CD4-positive, alpha-beta T cell treated with Interleukin-6 at 100 ng/mL for 8 hours (primary cell): ENCODE measurements at regions not wholly inside any gene's neighbourhood (a gene's known extent, or its start where the extent isn't known, plus 50 kb on each side); places are given as distances from the start of the nearest gene placed in this dataset.

Source experiments
- DNase-seq: peaks from one replicate; pipeline ENCODE4 v3.0.0-alpha.2; 2020; ENCODE audit warnings: mixed read lengths, low spot score

DNA sequence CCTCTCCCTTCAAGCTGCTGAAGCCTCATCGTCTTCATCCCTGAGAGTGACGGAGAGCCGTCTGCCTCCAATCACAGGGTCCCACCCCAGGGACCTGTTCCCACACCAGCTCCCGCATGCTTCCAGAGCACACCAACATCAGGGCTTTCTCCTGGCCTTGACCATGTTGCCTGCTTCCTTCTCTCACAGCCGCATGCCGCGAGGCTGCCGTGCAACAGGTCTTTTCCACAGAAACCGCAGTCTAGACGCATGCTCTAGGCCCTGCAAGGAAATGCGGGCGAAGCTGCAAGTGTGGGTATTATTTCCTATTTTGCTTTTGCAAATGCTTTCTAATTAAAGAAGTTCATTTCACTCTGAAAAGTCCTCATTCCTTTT lies 277.8 kb downstream of the EIPR1 start:
- no peak for DNase-seq

DNA sequence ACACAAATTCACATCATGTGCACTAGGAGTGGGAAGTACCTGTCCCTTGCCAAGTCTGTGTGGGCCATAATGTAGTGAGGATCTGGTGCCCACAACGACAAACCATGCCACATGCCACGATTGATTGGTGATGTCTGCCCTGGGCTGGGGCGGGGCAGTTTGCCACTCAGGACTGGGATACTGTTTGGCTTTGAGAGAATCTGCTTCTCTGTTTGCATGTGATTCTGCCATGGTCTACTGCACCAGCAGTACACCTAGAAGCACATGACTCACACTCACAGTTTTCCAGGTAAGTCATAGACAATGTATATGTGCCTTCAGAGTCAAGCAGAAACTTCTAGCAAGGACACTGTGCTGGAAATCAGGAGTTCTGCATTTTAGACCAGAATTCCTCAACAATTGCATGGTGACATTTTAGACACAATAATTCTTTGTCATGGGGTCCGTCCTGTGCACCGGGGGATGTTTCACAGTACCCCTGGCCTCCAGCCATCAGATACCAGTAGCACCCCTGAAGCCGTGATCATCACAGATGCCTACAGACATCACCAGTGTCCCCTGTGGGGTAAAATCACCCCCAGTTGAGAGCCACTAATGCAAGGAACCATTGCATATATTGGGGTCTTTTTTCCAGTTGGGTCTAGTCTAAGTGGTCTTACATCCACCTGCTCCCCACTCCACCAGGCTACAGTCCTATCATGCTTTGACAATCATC lies 278.3 kb downstream of the EIPR1 start:
- DNase-seq, result no peak

DNA sequence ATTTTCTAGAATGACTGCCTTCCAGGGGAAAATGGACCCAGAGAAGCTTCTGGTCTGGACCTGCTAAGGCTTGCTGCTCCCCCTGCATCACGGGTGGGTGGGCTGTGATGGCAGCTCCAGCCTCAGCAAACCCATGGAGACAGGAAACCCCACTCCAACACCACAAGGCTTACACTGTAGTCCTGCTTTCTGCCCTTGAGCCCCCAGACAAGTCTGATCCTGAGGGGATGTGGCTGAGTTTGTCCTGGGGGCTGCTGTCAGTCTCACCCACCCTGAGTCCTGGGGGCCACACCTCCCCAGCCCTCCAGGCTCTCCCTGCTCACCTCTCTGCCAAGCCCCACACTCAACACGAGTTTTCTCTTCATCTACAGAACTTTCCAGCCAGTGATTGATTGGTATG lies 279.4 kb downstream of the EIPR1 start:
- no peak for DNase-seq

- DNase-seq, result no peak
Measured at GRCh38 chr2:3097804-3098203, 279.8 kb downstream of the EIPR1 start.

DNA sequence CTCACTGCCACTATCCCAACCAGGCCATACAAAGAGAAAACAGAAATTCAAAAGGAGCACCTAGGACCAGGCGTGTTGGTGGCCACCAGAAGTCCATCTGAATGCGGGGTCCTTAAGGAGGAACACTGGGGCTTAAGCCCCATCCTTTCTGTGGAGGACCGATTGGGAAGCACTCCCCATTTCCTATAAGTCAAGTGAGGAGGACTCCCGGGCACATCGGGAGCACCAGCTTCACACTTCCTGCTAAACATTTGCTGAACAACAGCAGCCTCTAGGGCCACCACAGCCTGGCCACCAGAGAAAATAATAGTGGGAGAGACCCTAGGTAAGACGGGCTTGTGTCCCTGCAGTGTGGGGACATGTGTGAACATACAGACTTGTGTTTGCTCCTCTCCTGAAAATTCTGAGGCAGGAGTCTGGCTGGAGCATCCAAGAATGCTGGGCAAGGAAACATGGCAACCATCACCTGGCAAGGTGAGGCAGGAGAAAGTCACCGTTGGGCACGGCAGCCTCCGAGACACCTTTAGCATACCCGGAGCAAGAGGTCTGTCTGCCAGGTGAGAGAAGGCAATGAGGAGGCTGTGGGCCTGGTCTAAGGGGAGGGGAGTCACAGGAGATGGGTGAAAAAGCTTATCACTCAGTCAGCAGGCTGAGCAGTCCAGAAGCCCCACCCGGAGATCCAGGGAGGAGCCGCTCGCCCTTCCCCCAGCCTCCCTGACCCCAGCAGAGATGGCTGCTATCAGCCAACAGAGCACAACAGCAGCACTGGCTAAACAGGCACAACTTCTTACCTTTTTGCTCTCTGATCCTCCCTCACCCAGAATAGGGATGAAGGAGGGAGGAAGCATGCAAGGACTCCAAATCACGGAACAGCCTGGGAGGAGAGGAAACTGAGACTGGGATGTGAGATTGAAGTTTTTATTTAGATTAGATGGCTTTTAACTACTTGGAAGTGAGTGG lies 282.3 kb downstream of the EIPR1 start:
- no peak for DNase-seq

GRCh38 chr2:3094318-3094717 lies 283.3 kb downstream of the EIPR1 start:
- no peak for DNase-seq

GRCh38 chr2:3091696-3092095 lies 285.9 kb downstream of the EIPR1 start:
- no peak for DNase-seq

- DNase-seq, result no peak
Measured at GRCh38 chr2:3082705-3083104, 294.9 kb downstream of the EIPR1 start.

DNA sequence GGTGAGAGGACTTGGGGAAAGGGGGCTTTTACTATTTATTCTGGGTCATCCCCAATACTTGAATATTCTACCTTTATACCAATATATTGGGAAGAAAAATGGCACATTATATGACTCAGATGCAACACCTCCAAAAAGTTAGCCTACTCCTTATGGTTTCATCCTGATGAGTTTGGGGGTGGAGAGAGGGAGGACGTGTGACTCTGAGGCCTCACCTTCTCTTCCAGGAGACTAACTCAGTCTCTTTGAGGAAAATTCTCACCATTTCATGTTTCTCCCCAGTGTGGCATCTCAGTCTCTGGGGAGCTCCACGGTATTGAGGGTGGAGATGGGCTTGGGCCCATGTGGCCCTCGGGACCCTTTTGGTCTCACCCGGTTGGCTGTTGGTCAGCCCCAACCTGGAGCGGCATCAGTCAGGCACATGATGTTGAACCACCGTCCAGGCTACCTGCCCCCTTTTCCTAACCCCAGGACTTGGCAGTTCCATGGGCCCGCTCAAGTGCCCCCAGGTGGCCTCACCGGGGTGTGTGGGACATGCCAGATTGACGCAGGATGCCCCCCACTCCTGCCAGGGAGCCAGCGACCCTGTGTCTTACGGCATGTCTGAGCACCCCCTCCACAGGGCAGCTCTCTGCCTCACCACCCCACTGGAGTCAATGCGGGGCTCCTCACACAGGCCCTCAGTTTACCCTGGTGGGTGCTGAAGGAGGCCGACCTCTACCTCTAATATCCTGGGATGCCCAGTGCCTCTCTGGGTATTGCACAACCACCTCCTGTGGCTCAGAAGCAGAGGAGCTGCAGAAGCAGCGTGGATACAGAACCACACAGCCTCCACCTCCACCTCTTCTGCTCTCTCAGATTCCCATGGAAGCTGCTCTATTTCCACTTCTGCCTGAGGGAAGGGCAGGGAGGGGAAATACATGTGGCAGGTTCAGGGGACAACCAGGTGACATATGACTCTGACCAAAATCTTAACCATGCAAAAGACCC lies 297.4 kb downstream of the EIPR1 start:
- no peak for DNase-seq

DNA sequence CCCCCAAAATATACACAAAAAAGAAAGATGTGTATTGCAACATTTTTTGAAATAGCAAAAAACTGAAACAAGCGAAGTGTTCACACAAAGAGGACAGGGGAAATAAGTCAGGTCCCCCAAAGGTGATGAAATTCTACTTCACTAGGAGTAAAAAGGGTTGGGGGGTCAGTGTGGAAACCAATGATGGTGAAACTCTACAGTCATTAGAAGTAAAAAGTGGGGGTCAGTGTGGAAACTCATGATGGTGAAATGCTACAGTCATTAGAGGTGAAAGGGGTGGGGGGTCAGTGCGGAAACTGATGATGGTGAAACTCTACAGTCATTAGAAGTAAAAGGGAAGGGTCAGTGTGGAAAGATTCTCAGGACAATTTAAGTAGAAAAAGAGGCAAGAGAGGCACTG lies 298.2 kb downstream of the EIPR1 start:
- no peak for DNase-seq

DNA sequence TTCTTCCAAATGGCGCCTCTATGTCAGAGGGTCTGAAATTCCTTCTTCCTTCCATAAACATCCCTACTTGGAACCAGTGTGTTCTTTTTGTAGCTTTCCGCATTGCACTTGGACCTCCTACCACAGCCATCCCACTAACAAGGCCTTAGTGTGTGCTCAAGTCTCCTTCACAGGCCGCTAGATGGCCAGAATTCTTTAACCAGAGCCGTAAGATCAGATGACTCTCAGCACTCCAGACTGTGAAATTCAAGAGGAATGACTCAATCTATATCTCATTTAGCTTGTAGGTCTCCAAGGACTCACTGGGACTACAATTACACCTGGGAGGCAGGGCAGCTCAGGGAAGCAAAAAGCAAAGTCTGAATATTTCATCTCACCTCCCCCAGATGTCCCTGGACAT lies 298.9 kb downstream of the EIPR1 start:
- no peak for DNase-seq

DNA sequence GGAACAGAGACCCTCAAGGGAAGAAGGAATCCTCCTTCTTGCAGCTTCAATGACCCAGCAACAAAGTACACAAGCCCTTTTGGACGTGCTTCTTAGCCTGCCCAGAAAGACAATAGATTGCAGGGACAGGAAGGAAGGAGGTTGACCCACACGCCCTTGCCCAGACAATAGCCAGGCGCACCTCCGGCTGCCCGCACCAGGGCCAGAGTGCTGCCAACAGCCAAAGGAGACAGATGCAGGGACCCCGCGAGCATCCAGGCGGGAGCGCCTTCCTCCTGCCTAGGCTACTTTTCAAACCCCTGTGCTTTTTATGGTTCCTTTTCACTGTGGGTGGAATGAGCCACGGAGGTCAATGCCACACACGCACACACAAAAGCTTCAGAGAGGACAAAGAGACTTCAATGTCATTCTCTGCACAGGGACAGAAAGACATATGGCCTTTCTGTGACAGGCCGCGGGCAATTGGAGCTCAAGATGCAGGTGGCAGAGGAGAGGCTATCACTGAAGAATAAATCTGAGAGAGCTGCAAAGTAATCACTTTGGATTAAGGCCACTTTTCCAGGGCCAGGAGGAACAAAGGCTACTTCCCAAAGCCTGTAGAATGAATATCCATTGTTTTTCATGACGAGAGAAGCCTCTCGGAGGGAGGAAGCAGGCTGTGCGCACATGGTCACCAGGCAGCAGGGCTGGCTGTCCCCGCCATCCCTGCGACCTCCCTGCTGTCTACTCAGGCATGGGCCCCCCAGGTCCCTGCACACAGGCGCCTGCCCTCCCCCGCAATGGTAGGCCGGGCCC lies 300.6 kb downstream of the EIPR1 start:
- DNase-seq, result no peak

DNA sequence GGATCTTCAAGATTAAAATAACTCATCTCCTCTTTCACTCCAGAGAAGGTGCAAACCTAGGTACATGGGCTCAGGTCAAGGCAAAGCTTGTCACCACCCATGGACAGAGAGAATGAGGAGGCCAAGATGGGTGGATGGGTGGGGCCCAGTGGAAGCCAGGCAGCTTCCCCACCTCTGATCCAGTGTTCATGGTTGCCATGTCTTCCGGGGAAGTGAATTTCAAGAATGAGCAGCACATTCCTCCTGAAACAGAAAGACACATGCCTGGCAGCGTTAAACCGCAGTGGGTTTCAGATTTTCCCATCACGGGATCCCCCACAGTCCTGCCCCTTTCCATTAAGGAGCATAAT lies 301.7 kb downstream of the EIPR1 start:
- no peak for DNase-seq

GRCh38 chr2:3075316-3075990 lies 302.2 kb downstream of the EIPR1 start:
- DNase-seq, result no peak

GRCh38 chr2:3073704-3074103 lies 303.9 kb downstream of the EIPR1 start:
- no peak for DNase-seq

GRCh38 chr2:3073041-3073595 lies 304.5 kb downstream of the EIPR1 start:
- no peak for DNase-seq

DNA sequence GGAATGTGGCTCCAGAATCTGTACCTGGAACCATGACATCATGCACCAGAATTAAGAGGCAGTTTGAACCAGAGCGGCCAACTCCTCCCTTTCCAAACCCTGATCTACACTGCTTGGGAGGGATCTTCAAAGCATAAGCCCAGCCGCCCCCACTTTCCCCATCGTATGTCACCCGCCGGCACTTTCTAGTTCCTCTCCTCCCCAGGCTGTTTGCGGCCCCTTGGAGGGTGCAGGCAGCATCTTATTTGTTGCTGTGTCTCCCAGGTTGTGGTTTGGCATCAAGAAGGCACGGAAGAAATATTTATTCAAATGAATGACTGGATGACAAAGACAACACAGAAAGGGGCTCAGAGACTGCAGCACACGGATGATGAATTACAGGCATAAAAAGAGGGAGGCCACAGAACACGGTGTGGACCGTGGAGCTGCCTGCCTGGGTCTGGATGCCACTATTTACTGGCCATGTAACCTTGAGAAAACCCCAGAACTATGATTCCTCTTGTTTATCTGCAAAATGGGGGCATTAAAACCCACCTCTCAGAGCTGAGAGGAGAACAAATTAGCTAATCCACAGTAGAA lies 305.8 kb downstream of the EIPR1 start:
- no peak for DNase-seq

DNA sequence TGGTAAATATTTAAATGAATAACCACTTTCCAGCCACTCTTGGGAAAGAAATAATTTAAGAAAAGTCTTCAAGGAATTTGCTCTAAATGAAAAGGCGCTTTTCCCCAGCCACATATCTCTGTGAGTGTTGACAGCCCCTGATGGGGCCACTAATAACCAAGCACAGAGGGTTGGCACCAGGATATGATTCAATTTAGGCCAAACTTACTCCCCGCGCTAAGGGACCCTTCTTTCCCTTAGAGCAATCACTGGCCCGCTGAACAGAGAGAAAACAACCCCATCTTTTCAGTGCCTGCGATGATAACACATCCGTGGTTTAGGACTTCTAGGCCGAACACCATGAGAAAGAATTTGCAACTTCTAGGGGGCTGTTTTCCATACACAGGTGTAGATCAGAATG lies 310.8 kb downstream of the EIPR1 start:
- DNase-seq, result no peak

GRCh38 chr2:3065928-3066327 lies 311.7 kb downstream of the EIPR1 start:
- DNase-seq, result no peak
